A204.1 (cell line): ENCODE measurements at regions not wholly inside any gene's neighbourhood (a gene's known extent, or its start where the extent isn't known, plus 50 kb on each side); places are given as distances from the start of the nearest gene placed in this dataset.

Experiments used
- FAIRE-seq: peaks from 2 replicates; lab custom pipeline; 2012; peaks lifted over from hg19 to GRCh38; lab: Jason Lieb, UNC

DNA sequence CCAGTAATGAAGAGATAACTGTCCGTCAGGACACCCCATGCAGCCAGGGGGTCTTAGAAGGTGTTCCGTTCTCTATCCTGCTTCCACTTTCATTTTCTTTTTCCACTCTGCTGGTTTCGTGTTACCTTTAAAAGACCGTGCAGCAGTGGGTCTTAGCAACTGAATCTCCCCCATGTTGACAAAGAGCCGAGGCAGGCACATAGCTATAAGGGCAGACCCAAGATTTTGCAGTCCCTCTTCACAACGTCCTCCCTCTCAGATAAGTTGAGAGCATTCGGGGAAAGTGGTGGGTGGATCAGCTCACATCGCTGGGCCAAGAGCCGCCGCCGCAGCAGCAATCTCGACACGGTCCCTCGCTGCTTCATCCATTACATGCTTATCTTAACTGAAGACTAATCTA, 355.5 kb downstream of the LMO4 start:
- FAIRE-seq: no peak

DNA sequence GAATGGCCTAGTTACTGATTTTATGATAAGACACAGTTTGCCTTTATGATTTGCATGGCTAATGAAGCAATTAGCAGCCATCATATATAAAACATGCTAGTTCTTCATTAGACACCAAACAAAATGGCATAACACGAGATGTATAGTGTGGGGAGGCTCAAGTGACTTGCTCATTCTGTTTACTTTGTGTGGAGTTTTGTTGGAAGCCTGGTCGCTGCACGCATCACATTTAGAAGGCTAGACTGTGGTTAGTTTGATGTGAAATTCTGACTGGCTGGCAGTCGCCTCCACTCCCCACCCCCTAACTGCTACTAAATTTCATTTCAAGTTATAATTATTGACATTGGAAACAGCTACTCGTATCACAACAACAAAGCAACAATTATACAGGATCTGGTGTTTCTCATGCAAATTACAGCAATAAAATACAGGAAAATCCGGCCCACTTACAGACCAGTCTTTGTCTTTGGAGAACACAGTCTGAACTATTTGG, 356.1 kb downstream of the LMO4 start:
- FAIRE-seq: no peak

DNA sequence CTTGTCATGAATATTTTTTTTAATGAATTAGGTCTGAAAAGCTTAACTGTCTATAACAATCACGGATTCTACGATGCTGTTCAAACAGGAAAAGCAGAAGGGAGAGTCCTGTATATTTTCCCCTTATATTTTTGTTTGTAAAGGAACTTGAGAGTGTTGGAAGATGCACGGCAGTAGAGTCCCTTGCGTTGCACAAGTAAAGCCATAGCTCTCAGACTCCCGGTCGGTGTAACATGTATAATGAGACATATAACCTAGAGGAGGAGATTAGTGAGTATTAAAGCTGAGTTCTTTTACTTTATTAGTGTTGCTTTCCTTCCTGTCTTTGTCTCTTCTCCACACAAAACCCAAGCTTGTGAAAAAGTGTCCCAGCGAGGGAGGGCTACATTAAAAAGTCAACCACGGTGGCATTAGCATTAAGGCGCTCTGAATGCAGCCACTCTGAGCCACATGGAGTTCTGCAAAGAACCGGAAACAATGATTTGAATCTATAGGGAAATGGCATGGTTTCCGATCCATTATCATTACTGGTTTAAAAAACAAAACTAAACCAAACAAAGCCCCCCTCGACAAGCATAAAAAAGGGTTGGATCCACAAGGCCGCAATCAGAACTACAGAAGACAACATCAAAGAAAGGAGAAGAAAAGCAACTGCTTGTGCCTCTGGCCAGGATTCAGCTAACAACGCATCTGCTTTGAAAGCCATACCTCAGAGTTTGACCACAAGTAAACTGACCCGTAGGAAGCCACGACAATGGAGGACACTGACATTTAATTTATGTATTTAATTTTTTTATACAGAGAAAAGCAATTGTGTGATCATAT, 356.8 kb downstream of the LMO4 start:
- FAIRE-seq: no peak

DNA sequence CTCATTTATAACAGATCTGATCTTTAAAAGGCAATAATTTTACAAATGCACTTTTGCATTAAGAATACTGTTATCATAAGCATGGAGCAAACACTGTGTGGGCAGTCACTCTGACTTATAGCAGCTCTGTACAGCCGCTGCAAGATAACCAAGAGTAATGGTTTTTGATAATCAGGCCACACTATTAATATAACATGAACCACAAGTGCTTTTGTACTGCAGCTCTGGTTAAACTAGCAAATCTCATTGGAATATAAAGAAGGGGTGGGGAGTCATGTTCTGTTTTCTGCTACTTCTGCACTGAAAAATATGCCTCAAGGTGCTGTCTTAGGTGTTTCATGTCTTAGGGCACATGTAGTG, 357.4 kb downstream of the LMO4 start:
- FAIRE-seq: no peak

DNA sequence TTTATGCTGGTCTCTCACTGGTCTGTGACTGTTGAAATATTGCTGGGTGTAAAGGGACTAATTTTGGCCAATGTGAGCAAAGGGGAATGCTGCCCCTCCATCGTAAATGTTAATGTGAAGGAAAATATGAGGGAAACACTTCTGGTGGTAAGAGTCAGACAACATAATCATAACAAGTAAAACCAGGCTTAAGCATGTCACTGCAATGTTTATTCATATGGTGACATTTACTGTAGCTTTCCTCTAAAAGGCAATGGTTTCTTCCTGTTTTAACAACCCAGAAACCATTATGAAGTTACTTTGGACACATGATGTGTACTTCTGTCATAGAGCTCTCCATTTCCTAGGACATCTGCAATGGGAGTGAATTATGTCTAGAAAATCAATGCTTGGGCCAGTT, 358.0 kb downstream of the LMO4 start:
- FAIRE-seq: no peak

DNA sequence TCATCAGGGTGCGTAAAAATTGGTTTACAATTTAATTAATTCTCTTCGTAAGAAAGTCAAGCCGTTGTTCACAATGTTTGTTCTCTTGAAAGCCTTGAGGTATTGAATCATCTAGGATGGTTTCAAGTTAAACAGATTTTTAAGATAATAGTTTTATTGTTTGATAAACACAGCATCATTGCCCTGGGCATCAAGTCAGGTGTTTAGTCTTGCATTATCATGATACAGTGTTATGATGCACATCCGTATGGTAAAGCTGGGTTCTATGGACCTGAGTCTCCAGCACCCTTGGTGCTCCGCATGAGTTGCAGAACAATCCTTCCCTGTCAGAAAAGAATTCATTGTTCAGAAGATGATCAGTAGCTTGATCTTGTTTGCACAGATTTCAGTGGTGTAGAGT, 359.5 kb downstream of the LMO4 start:
- FAIRE-seq: no peak

DNA sequence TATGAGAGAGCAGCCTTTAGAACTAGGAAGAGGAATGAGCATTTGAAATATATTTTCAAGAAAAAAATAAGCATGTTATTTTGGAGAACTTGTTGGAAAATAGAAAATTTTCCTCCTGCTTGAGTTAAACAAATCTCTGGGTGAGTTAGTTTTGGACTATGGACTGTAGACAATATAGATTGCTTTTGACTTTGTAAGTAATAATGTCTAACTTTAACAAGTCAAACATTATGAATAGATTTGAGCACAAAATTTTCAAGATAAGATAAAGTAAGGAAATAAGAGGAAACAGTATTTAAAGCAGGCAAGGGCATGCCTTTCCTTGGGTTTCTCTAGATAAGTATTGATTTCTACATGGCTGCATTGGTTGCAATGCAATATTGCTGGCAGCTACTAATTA, 360.8 kb downstream of the LMO4 start:
- FAIRE-seq: no peak

DNA sequence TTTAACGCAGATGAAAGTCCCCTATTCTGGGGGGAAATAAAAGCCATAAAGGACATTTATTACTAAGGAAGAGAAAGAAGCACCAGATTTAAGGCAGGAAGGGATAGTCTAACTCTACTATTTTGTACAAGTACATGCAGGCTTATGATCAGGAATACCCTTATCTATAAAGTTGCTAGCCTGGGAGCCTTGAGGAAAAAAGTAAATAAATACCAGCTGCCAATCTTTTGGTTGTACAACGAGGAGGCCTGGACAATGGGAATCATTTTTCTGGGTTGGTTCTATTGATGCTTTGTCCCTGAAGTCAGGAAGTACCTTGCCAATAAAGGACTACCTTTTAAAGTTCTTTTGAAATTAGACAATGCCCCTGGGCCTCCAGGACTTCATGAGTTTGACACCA, 367.8 kb downstream of the LMO4 start:
- FAIRE-seq: no peak

DNA sequence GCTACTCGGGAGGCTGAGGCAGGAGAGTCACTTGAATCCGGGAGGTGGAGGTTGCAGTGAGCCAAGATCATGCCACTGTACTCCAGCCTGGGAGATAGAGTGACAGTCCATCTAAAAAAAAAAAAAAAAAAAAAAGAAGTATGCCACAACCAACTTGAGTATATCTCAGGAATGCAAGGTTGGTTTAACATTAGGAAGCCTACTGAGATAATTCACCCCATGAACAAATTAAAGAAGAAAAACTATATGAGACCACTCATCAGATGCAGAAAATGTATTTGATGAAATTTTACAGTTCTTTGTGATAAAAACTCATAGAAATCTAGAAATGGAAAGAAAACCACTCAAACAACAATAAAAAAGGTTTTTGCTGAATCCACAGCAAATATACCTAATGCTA, 373.8 kb downstream of the LMO4 start:
- no peak for FAIRE-seq

DNA sequence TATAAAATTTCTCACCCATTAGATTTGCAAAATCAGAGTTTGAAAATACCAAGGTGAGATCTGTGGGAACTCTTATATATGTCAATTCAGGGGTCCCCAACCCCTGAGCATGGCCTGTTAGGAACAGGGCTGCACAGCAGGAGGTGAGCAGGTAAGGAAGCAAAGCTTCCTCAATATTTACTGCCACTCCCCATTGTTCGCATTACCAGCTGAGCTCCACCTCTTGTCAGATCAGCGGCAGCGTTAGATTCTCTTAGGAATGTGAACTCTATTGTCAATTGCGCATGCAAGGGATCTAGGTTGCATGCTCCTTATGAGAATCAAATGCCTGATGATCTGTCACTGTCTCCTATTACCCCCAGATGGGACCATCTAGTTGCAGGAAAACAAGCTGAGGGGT, 376.6 kb downstream of the LMO4 start:
- no peak for FAIRE-seq

DNA sequence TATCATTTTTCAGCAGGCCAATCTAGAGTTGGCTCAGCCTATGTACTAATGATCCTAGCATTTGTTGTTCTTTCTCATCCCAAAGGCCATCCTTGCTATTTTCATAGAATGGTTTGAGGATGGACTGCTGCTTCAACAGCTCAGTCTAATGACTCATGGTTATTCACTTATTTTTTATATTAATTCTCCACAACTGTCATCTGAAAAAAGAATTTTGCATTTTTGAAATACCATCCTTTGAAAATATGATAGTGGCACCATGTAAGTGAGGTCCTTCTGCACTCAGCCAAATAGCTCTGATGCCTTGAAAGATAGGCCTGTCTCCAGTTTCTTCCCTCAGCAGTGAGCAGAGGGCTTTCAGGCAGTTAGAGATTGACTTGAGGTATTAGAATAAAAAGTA, 377.5 kb downstream of the LMO4 start:
- no peak for FAIRE-seq

DNA sequence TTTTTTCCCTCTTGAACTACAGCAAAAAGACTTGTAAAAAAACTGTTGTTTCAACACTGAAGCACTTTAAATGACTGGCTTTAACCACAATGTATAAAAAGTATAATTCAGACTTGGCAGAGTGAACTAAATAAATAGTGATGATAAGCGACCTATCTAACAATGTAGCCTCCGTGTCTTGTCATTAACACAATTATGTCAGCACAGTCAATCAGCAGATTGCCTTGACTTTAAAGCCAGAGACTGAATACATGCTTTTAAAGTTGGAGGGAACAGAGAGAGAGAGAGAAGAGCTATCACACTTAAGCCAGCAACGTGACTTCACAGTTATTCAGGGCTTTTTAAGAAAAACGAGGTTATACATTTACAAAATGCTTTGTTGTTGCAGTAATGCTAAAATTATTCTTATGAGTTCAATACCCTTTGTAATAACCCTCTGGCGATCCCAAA, 378.1 kb downstream of the LMO4 start:
- no peak for FAIRE-seq

DNA sequence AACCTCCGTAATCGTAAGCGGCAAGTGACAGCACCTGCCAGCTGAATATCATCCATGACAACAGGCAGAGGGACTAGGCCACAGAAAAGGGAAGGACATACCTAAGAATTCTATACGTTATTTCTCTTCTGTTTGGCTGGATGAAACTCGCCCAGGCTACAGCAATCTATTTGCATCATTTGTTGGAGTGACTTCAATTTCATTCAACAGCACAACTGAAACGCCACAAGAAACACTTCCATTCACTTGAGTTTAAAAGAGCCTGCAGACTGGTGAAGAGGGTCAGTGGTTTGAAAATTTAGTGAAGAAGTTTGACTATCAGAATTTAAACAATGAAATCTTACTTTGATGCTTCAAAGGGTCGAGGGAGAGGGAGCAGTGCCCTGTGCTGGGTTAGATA, 378.7 kb downstream of the LMO4 start:
- FAIRE-seq: no peak

DNA sequence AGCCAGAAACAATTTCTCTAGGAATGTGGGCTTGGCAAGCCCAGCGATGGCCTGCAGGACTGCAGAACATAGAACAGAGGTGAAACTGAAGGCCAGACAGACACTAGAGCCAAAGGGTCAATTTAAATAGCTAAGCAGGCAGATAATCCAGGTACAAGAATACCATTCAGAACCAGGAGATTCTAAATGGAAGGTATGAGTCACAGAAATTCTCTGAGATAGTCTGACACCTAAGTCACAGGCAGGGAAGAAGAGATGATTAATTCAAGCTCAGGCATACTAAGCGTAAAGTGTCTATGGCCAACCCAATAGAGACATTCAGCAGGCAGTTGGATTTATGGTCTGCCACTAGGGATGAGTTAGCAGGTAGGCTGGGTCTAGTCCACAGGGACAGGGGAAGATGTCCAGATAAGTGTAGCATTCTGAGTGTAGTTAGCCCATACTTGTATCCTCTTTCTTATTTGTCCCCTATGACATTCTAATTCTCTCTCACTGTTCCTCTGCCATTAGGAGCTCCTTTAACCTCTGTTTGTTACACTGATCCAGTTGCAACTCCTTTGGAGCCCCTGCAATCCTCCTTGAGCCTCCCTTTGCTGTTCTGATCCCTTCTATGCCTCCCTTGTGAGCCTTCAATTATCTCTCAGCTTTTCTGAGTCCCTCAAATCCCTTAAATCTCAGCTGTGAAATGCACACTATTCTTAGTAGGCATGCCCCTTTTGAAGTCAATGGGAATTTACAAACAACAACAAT, 383.8 kb downstream of the LMO4 start:
- no peak for FAIRE-seq

DNA sequence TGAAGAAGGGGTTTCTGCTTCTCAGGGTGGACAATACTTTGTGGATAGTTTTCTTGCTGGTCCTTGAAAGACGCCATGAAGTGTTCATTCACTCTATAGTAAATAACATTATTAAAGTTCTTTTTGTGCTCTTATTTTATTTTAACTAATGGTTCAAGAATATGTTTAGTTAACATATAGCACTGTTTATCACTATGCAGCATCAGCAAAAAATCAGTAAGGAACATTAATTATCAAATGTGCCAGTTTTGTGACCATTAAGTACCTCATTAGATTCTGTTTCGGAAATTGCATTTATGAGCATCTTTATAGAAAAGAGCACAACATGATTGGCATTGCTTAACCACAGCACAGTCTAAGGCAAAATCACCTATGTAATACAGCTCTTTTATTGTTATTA, 385.6 kb downstream of the LMO4 start:
- no peak for FAIRE-seq

DNA sequence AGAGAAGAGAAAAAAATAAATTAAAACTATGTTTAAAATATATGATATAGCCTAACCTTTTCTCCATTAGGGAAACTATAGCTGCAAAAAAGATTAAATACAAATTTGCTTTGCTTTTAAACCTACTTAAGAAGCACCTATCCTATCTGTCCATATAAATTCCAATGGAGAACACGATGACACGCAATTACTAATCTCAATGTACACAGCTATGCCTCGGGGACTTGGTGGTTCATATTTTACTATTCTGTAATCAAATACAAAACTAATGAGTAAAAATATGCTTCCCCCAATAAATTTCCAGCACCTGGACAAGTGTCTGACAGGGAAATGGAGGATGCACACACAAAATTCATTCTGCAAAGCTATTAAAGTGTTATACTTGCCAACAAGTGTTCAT, 386.4 kb downstream of the LMO4 start:
- FAIRE-seq: no peak

DNA sequence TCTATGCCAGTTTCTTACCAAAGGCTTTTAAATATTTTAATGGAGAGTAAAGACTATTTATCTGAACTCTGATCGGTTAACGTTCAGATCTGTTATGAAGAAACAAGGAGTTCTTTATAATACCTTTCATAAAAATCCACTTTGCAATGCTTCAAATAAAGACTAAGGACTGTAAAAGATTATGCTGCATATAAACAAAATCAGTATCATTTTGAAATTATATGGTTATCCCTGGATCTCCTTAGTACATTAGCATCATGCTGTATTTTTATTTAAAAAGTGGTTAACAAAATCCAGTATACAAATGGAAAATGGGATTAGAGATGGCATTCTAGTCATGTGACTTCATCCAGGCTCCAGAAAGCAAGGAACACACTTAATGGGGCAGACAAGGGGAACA, 386.8 kb downstream of the LMO4 start:
- no peak for FAIRE-seq

DNA sequence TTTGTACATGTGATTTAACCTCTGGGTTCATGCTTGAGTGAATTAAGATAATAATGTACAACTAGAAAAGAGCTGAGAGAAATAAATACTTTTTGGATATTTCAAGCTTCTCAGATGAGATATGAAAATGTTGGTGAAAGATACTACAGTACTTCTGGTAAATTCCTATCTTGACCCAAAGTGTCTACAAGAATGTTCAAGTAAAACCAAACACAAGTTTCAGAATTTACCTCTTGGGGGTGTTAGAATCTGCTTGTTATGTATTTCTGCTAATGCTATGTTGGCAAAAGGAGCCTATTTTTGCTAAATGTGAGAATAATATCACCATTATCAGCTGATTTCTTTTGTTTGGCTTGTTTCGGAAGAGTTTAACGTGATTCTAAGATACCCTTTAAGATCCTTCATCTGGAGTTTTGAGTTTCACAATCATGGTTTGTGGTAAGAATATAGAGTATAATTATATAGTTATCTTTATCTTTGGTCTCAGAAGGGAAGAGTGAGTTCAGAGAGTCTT, 388.5 kb downstream of the LMO4 start:
- no peak for FAIRE-seq

DNA sequence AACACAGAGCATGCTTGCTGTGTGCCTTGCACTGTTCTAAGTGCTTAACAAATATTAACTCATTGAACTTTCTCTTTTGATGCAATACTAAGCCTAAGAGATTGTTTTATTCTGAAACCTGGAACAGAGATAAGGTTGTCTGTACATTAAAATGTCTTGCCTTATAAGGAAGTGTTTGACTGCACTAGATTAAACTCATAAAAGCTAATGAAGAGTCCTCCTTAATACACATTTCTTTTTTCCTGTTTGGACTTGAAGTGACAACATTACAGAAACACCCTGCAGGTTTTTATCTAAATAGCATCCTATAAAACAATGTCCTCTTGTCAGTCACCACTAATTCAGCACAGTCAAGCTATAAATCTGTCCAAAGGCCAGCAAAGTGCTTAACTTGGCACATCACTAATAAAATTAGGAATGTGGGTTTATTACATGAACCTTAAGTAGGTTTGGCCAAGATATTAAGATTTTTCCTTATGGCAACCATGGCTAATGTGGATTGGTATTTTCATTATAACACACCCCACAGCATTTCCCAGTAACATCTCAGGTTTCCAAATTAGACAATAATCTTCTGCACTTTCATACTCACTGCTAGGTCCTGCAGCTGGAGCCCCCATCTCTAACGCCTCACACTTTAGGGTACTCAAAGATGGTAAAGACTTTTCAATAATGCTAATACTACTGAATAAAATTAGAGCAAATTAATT, 389.7 kb downstream of the LMO4 start:
- FAIRE-seq: no peak

DNA sequence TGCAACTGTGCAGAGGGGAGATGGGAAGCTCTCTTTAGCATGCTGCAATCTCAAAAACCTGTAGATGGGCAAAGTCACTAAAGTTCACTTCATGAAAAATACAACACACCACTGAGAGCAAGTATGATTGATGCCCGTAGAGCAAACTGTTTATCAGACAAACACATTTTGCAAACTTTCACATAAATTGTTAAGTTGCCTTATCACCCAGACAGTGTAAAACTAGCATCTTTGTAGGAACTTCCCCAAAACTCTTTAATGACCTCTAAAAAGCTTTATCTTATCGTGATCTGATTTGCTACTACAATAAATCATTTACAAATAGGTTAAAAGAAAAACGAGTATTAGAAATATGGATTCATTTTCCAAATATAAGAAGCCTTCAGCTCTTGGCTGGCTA, 391.0 kb downstream of the LMO4 start:
- no peak for FAIRE-seq

DNA sequence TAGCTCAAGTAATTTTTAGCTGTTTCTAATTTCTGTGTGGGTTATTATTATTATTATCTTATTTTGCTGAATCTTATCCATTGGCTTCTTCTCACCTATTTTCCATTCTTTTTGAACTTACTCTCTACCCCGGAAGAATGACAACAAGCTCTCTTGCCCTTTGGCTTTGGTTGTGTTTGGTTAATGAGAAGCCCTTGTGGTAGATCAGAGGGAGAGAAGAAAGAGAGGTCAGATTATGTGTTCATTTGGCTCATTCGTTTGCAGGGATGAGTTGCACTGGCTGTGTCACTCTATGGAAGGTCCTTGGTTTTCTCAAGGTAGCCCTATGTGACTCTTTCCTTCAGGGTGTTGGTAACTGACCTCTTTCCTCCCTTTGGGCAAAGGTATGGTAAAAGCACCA, 391.9 kb downstream of the LMO4 start:
- no peak for FAIRE-seq

DNA sequence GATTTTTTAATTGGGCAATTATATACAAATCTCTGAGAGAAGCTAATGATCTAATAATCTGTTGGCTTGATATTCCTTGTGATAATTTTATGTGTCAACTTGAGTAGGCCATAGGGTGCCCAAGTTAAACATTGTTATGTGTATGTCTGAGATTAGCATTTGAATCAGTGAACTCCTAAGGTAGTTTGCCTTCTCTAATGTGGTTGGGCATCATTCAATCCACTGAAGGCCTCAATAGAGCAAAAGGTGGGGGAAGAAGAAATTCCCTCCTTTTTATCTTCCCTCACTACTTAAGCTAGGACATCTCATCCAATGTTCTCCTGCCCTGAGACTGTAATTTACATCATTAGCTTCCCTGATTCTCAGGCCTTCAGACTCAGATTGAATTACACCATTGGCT, 394.5 kb downstream of the LMO4 start:
- FAIRE-seq: no peak

DNA sequence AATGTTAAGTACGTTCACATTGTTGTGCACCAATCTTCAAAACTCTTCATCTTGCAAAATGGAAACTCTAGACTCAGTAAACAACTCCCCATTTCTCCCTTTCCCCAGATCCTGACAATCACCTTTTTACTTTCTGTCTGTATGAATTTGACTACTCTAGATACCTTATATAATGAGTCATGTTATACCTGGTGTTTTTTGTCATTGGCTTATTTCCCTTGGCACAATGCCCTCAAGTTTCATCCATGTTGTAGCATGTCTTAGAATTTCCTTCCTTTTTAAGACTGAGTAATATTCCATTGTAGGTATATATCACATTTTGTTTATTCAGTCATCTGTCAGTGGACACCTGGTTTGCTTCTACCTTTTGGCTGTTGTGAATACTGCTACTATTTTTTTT, 399.5 kb downstream of the LMO4 start:
- FAIRE-seq: no peak
